HG03066 (cell line): ENCODE measurements at regions not wholly inside any gene's neighbourhood (a gene's known extent, or its start where the extent isn't known, plus 50 kb on each side); places are given as distances from the start of the nearest gene placed in this dataset.

Source experiments
- ATAC-seq: cut with Tn5 transposase; IDR thresholded peaks from one replicate; pipeline ENCODE4 v1.9.1; 2021; ENCODE audit warnings: low read depth; ENCODE audit not compliant: unreplicated experiment

DNA sequence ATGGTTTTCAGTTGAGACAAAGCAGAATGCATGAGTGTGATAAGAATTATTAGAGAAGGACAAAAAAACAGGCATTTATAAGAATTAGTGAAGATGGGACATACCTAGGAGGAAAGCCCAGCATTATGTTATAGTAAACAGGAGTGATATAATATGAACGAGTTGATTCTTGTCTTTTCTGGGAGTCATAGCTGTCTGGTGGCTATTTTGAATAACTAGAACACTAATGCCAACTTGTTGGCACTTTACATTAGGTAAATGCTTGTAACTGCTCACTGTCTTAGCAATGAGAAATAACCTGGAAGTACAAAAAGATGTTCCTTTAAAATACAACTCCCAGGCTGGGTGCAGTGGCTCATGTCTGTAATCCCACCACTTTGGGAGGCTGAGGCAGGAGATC is 540.8 kb upstream of the SPHKAP start:
- no peak for ATAC-seq

DNA sequence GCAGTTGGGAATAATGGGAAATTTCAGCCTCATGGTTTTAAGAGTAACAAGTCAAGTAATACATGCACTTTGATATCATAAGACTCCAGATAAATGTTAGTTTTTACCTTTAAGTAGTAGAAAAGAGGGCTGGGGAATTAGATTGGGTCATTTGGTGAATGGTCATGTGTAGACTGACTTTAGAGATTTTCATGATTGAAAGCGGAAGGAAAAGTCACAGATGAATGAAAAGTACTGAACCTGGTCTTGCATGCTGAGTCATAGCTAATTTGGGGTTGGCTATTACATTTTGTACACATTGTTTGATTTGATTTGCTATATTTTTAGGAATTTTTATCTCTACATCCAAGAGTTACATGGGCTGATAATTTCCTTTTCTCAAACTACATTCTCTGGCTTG is 539.4 kb upstream of the SPHKAP start:
- ATAC-seq, result no peak

DNA sequence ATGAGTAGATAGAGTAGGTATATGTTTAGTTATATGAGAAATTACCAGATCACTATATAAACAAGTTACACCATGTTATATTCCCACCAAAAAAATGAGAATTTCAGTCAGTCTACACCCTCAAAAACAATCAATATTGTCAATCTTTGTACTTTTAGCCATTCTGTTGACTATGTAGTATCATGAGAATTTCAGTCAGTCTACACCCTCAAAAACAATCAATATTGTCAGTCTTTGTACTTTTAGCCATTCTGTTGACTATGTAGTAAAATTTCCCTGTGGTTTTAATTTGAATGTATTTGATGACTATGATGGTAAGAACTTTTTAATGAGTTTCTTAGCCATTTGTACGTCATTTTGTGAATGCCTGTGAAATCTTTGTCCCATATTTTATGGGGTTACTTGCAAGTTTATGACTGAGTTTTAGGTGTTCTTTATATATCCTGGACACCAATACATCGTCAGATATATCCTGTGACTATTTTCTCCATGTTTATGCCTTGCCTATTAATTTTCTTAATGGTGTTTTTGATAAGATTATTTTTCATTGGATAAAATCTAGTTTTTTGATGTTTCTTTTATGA is 528.4 kb upstream of the SPHKAP start:
- ATAC-seq, result no peak

DNA sequence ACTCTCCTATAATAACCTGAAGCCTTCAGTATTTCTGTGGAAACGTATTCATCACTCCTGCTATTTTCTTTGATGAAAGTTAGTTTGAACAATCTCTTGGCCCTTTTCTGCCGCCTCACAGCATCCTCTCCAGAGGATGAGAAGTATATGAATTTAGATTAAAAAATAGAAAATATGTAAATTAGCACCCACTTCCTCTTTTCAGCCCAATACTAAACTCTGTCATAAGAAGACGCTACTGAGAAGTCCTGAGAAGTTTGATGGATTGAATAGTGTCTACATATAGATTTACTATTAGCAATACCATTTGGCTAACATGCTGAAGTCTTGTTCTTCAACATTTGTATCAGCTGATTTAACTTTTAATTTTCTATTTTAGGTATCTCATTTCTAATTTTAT is 526.4 kb upstream of the SPHKAP start:
- no peak for ATAC-seq

DNA sequence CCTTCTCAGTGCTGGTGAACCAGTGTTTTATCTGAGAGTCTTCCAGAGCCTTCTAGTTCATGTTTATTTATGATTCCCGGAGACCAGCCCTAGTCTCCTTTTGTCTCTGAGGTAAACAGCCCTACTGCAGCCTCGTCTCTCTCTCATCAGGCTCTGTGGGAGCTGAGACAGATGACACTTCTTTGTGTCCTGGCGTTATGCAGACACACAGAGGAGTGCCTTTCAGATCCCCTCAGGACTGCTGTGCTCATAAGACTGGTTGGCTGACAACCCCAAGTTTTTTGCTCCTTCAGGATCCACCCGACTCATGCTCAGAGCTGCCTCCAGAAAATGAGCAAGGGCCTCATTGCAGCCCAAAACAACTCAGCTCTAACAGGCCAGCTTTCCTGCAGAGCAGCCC is 523.8 kb upstream of the SPHKAP start:
- ATAC-seq, result no peak

DNA sequence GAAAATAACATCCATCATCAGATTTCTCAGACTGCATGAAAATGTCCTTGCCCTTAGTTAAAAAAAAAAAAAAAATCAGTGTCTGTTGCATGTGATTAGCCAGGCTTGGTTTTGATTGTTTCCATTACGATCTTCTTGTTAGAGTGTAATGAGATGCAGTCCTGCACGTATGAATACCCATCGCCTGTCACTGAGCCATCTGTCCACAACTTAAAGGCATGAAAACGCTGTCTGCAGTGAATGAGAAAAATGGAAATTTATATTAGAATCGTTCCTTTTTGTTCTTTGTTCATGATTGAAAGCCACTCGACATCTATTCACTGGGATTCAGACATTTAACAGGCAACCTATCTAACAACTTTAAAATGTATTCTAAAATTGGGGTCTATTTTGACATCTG is 521.7 kb upstream of the SPHKAP start:
- no peak for ATAC-seq

DNA sequence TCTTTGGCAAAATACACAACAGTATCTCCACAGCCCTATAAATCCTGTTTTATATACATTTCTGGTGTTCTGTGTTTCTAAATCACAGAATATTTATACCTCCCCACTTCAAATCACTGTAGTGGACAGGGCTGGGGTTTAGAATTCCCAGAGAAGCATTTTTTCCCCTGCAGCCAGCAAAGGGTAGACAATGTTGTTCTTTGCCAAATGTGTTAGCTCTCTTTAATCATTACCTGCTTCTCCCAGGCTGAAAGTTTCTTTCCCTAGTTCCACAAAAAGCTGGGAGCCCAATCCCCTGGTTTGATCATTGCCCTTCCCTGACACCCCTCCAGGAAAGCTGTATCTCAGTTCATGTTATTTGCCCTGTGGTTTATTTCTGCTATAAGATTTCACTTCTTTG is 520.0 kb upstream of the SPHKAP start:
- ATAC-seq, result no peak

DNA sequence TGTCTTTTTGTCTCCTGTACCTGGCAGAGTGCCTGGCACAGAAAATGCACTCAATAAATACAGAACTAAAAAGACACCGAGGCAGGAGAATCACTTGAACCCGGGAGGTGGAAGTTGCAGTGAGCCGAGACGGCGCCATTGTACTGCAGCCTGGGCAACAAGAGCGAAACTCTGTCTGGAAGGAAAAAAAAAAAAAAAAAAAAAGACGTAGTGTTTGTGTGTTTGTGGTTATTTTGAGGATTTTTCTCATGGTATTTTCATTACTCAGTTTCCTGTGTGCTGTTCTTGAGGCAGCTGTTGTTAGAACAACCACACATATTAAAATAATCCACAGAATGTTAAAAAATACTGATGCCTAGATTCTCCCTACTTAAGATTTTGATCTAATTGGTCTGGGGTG is 519.2 kb upstream of the SPHKAP start:
- ATAC-seq, result no peak

DNA sequence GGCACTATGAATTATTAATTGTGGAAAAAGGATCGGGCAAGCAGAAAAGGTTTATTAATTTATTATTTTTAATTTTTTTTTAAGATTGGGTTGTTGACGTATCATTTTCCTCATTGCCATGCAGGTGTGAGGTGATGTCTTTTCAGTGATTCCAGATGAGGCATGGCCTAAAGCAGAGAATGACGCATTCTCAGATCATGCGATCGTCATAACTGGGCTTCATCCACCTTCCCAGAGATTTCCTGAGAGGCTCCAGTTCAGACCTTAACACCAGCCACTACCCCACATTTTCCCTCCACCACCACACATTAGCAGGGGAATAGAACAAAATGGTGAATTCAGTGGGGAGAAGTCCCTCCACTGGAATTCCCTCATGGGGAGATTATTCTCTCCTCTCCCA is 518.4 kb upstream of the SPHKAP start:
- ATAC-seq, result no peak

DNA sequence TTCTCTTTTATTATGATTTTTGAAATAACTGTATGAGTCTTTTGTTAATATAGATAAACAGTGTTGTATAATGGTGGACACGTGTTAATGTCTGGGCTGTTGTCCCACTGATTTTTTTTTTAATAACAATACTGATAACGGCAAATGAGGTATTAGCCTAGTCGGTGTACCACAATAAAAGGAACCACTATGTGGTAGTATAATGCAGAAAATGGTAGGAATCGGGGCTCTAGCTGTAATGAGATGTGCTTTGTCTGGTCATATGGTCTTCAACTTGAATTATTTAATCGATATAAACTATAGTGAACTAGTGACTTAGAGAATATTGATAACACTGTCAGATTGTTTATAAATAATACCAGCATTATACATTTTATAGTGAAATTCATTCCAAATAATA is 517.9 kb upstream of the SPHKAP start:
- ATAC-seq, result no peak

DNA sequence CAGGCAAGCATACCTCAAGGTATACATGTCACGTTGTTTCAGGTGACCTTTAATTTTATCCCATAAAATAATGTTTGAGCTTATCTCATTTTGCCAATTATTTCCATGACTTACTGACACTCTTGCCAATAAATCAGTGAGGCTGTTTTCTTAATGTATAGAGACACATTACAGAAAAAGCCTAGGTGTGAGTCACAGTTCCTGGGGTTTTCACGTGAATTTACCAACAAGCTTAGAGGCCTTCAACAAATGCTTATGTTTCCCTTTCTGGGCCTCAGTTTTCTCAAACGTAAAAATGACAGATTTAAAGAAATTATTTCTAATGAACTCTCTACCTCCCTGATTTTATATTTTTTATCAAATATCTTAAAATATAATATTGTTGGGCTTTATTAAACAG is 517.5 kb upstream of the SPHKAP start:
- no peak for ATAC-seq

DNA sequence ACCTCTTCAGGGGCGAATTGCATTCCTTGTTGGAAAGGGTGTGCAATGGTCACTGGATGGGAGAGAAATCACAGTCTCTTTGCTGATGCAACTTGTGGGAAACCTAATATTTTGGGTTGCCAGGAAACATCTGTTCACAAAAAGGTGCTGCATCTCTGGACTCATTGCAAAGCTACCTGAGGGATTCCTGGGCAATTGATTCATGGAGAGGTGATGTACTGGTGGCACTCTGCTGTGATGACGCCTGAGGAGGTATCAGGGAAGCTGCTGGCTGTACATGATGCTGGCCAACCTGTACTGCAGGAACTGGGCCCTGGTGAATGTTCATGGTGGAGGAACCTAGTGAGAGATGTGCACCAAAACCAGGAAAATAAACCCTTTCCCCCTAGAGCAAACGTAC is 516.0 kb upstream of the SPHKAP start:
- no peak for ATAC-seq

DNA sequence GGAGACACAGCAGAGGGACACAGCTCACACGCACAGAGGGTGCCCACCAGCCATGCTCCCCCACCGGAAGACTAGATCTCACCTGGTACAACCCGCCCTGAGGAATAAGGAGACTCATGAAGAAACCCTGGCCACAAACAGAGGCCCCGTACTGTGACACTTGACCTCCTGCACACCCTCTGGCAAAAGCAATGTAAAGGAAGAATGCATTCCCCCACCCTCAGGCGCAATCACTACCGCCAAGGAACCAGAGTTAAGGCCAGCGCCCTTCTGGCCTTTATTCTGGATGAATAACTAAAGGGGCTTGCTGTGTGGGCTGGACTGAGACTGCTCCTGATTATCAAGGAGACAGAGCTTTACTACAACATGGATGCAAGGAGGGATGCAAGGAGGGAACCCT is 509.2 kb upstream of the SPHKAP start:
- ATAC-seq, result no peak

DNA sequence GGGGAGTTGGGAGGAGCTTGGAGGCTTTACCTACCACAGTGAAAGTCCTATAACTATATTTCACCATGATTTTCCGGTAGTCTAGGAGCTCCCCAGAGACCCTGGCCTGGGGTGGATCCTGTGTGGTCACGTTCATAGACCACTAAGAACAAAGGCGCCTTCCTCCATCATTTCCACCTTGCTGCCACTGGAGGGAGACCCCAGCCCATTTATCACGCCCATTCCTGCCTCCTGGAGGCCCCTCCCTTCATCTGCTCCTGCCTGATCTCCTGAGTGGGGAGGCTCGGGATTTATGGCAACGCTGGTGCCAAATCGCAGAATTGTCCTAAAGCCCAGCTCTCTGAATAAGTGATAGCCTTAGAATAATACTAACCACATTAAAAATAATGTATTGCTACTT is 507.6 kb upstream of the SPHKAP start:
- ATAC-seq, result no peak

DNA sequence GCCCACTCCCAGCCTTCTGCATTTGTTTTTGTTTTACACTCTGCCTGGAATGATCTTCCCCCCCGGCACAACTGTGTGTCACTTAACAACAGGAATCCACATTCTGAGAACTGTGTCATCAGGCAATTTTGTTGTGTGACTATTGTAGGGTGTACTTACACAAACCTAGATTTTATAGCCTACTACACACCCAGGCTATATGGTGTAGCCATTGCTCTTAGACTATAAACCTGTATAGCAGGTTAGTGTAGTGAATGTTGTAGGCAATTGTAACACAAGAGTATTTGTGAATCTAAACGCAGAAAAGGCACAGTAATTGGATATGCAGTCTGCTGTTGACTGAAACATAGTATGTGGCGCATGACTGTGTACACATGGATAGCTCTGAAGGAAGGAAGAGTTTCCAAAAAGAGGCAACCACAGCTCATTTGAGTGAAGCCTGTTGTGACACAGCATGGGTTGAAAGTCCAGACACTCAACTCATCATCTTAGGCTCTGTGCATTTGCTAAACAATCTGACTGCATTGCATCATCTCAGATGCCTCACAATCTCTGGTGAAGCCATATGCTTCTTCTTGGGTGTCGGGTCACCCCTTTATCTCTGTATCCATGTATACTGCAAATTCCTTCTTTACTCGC is 506.6 kb upstream of the SPHKAP start:
- no peak for ATAC-seq

DNA sequence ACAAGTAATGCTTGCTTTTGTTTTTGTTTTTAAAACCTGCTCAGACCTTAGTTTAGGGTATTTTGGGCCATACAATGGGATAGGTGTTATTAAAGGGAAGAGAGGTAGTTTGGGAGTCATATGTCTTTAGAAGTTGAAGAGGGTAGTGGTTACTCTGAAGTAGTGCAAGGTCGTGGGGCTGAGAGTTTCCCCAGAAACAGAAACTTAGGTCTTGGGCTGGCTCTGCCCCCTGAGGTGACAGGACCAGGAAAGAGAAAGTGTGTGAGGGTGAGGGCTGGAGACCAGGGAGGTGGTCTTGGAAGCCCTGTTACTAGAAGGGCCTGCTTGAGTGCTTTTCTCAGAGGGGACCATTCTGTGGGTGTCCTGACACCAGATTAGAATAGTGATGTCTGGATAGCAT is 500.5 kb upstream of the SPHKAP start:
- no peak for ATAC-seq

DNA sequence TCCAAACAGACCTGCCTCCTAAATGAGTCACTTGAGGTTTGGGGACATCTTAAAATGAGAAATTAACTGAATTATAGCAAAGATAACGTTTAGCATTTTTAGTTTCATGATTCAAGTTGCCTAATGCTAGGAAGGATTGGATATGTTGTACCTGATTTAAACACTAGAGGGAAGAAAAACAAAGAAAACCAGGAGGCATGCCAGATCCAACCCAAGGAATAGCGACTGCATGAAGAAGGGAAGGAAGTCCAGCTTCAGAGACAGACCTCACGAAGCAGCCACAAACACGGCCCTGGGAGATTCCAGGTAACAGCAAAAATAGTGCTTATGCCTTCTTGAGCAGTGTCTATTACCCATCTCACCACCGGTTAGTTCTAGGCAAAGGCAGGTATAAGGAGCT is 499.9 kb upstream of the SPHKAP start:
- ATAC-seq, result no peak

DNA sequence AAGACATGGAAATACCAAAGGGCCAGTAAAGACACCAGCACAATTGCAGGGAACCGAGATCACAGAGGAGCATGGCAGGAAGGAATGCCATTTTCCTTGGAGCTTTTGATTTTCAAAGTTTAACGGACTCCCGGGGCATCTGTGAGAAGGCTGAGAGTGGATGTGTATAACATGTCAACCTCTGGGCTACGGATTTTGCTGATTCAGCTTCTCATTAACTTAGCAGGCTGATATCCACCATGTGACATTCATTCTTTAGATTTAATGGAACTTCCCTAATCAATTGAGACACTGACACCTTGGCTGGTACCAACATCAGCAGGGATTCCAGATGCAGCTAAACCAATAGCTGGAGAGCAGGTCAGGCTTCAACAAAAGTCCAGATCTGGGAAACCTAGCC is 496.6 kb upstream of the SPHKAP start:
- no peak for ATAC-seq

DNA sequence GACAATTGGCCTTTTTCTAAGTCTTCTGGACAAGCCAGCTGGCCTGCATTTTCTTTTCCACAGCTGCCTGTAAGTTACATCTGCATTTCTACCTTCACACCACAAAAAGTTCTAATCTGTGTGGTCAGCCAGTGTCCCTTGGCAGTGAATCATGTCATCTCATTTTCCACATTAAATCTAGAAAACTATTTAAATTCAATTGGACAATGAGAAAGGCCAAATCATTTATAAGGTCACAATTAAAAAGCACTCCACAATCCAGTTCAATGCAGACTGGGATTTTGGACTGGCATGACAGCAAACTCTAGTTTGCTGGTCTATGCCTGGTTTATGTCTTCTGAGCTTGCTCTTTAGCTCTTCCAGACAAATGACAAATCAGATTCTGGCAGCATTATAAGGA is 494.2 kb upstream of the SPHKAP start:
- ATAC-seq, result no peak

DNA sequence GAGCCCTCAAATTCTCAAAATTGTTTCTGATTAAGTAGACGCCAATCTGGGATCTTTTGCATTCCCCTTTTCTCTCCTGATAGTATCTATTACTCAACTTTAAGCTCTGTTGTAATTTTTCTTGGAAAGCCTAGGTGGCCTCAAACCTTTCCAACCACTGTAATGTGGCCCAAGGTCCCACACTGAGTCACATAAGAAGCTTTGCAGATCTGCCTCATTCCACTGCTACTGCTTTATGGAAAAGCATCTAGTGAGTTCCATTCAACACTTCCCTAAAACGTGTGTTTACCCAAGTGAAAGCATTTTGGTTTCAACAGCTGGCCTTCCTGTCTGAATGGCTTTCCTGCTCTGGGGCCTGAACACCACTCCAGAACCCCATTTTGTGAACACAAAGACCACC is 493.6 kb upstream of the SPHKAP start:
- ATAC-seq, result no peak

DNA sequence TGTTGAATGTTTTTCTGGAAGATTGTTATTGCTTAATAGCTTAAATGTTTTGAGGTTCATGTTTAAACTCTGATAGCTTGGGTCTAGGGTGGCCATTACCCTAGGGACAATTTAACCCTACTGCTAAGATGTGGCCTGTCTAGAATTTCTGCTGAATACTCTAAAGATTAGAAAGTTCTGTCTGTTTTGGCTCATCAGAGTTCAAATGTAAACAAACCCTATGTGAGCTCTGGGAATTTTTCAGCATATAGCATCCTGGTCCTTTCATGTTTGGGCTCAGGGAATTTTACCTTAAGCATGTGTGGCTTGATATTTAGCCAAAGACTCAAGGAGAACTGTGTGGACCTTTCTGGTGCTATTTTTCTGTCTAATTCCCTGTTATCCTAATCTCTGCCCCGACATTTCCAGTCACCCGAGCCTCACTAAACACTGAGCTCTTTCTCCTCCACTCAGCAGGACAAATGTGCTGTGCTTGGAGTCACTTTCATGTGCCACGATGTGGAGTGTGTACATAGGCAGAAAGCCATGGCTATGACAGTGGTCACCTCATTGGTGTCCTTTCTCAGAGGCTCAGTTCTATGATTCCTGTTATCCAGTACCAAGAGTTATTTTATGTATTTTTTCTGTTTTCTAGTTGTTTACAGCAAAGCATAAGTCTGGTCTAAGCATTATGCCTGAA is 492.5 kb upstream of the SPHKAP start:
- ATAC-seq, result no peak

DNA sequence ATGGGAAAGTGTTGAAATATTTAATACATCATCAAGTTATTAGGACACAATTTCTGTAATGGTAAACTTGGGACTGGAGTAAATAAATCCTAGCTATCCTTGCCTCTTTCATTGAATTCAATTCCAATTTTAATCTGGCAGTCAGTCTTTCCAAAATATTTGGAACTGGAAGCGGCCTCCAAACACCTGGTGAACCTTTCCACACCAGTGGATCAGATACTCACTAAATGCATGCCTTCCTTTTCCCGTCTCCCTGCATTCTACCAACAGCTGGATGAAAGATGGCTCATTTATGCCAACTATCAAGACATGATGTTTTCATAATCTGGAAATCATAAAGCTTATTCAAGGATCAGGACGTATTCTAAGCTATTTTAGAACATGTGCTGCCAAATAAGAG is 488.2 kb upstream of the SPHKAP start:
- ATAC-seq, result no peak
